GM18873 (cell line): ENCODE measurements at regions not wholly inside any gene's neighbourhood (a gene's known extent, or its start where the extent isn't known, plus 50 kb on each side); places are given as distances from the start of the nearest gene placed in this dataset.

Experiments used
- ATAC-seq: cut with Tn5 transposase; IDR thresholded peaks from one replicate; pipeline ENCODE4 v1.9.1; 2021; ENCODE audit warnings: mild to moderate bottlenecking, moderate library complexity, moderate number of reproducible peaks; ENCODE audit not compliant: unreplicated experiment, low FRiP score

- no peak for ATAC-seq
These were observed 148.0 kb upstream of the PWP1 start for GRCh38 chr12:107537464-107538119.

GRCh38 chr12:107539196-107539939, 146.2 kb upstream of the PWP1 start:
- no peak for ATAC-seq

- ATAC-seq = no peak
These were observed 144.4 kb upstream of the PWP1 start for GRCh38 chr12:107541001-107541705.

- no peak for ATAC-seq
These were observed 142.2 kb upstream of the PWP1 start for GRCh38 chr12:107543416-107543815.

- ATAC-seq = no peak
These were observed 141.8 kb upstream of the PWP1 start for GRCh38 chr12:107543841-107544240.

GRCh38 chr12:107544937-107545336, 140.7 kb upstream of the PWP1 start:
- ATAC-seq = no peak

GRCh38 chr12:107545737-107546353, 139.8 kb upstream of the PWP1 start:
- ATAC-seq = no peak

GRCh38 chr12:107547389-107547788, 138.2 kb upstream of the PWP1 start:
- no peak for ATAC-seq

GRCh38 chr12:107549651-107550480, 135.7 kb upstream of the PWP1 start:
- no peak for ATAC-seq

GRCh38 chr12:107551434-107551833, 134.2 kb upstream of the PWP1 start:
- no peak for ATAC-seq

- ATAC-seq = no peak
These were observed 133.3 kb upstream of the PWP1 start for GRCh38 chr12:107552263-107552662.

GRCh38 chr12:107553211-107553765, 132.3 kb upstream of the PWP1 start:
- ATAC-seq = no peak

- ATAC-seq = no peak
These were observed 130.7 kb upstream of the PWP1 start for GRCh38 chr12:107554941-107555340.

GRCh38 chr12:107557026-107557425, 128.6 kb upstream of the PWP1 start:
- no peak for ATAC-seq

GRCh38 chr12:107557589-107558100, 128.0 kb upstream of the PWP1 start:
- ATAC-seq = no peak

GRCh38 chr12:107558141-107558815, 127.3 kb upstream of the PWP1 start:
- ATAC-seq = no peak

- no peak for ATAC-seq
These were observed 126.7 kb upstream of the PWP1 start for GRCh38 chr12:107558816-107559382.

- no peak for ATAC-seq
These were observed 125.3 kb upstream of the PWP1 start for GRCh38 chr12:107560165-107560898.
